Keratinocyte (primary cell): ENCODE measurements at regions not wholly inside any gene's neighbourhood (a gene's known extent, or its start where the extent isn't known, plus 50 kb on each side); places are given as distances from the start of the nearest gene placed in this dataset.

Experiments
- DNase-seq: peaks from one replicate; pipeline ENCODE4 v3.0.0-alpha.2; 2011; ENCODE audit warnings: low read depth, missing footprints, low spot score
- FAIRE-seq: peaks from 2 replicates; lab custom pipeline; 2011; peaks lifted over from hg19 to GRCh38; lab: Jason Lieb, UNC
- H2AFZ ChIP-seq: 2 replicates; pipeline ENCODE4 v1.6.0; 2012; ENCODE audit warnings: low read length, control low read depth, inconsistent platforms; ENCODE audit not compliant: control insufficient read depth
- H3K27ac ChIP-seq: 2 replicates; pipeline ENCODE4 v1.5.1; 2011; ENCODE audit warnings: low read length; ENCODE audit not compliant: control insufficient read depth, insufficient read depth
- H3K27me3 ChIP-seq: 3 replicates; pipeline ENCODE4 v1.6.0; 2011; ENCODE audit warnings: low read length; ENCODE audit not compliant: control insufficient read depth, insufficient read depth; ENCODE audit errors: extremely low read depth
- H3K36me3 ChIP-seq, 2 experiments: 2 replicates in 1 of 2; 3 replicates in 1 of 2; pipeline ENCODE4 v1.5.1; 2011; ENCODE audit warnings: low read length in 2 of 2, mild to moderate bottlenecking in 1 of 2; ENCODE audit not compliant: control insufficient read depth in 2 of 2, insufficient read depth in 2 of 2; ENCODE audit errors: extremely low read depth in 1 of 2
- H3K4me1 ChIP-seq: 3 replicates; pipeline ENCODE4 v1.5.1; 2011; ENCODE audit warnings: low read length; ENCODE audit not compliant: control insufficient read depth, insufficient read depth; ENCODE audit errors: extremely low read depth
- H3K4me2 ChIP-seq: 3 replicates; pipeline ENCODE4 v1.6.0; 2011; ENCODE audit warnings: low read depth, low read length; ENCODE audit not compliant: control insufficient read depth, insufficient read depth; ENCODE audit errors: extremely low read depth
- H3K4me3 ChIP-seq, 3 experiments: fragments of 200-600 bp in 1 of 3; sonication (generic) in 1 of 3; 2 replicates in 2 of 3; 3 replicates in 1 of 3; pipeline ENCODE4 v1.5.1; 2011 to 2016; ENCODE audit warnings: low read length in 3 of 3, mild to moderate bottlenecking in 3 of 3, control low read depth in 2 of 3, inconsistent platforms in 1 of 3, low read depth in 1 of 3, mixed read lengths in 1 of 3, mixed run types in 1 of 3, moderate library complexity in 1 of 3; ENCODE audit not compliant: control insufficient read depth in 2 of 3, insufficient read depth in 2 of 3; ENCODE audit errors: extremely low read depth in 1 of 3
- H3K79me2 ChIP-seq: 2 replicates; pipeline ENCODE4 v1.6.0; 2012; ENCODE audit warnings: low read length; ENCODE audit not compliant: control insufficient read depth, insufficient read depth
- H3K9ac ChIP-seq: 3 replicates; pipeline ENCODE4 v1.6.0; 2011; ENCODE audit warnings: low read length; ENCODE audit not compliant: control insufficient read depth, insufficient read depth; ENCODE audit errors: extremely low read depth
- H3K9me1 ChIP-seq: 3 replicates; pipeline ENCODE4 v1.6.0; 2011; ENCODE audit warnings: low read length; ENCODE audit not compliant: control insufficient read depth, insufficient read depth; ENCODE audit errors: extremely low read depth
- H3K9me3 ChIP-seq: 2 replicates; pipeline ENCODE4 v1.5.1; 2012; ENCODE audit warnings: low read depth, low read length; ENCODE audit not compliant: control insufficient read depth
- H4K20me1 ChIP-seq: 3 replicates; pipeline ENCODE4 v1.6.0; 2011; ENCODE audit warnings: low read length; ENCODE audit not compliant: control insufficient read depth, insufficient read depth; ENCODE audit errors: extremely low read depth
- EZH2 ChIP-seq: IDR thresholded peaks from one replicate; pipeline ENCODE4 v1.6.1; 2012; ENCODE audit warnings: inconsistent platforms, mild to moderate bottlenecking, low read length, moderate library complexity
- dilution Hi-C: fragments of 300-500 bp; cut with MboI; formaldehyde crosslinking; loops from one replicate; pipeline ENCODE4 v1.7.0; 2020; ENCODE audit warnings: low sequenced_read_pairs; ENCODE audit not compliant: extremely low pct_ligation_motif_present
- TF ChIP-seq, protein P1 (sequence below), 3 experiments: IDR thresholded peaks in 1 of 3; conservative IDR thresholded peaks in 1 of 3; optimal IDR thresholded peaks in 1 of 3; 2 replicates in 2 of 3; 3 replicates in 1 of 3; pipeline versions ENCODE3 to v1.5.1; 2011; ENCODE audit warnings: low read length in 3 of 3, mild to moderate bottlenecking in 3 of 3, moderate library complexity in 2 of 3, control low read depth in 1 of 3, inconsistent platforms in 1 of 3; ENCODE audit not compliant: insufficient read depth in 2 of 3; ENCODE audit errors: extremely low read depth in 1 of 3

DNA sequence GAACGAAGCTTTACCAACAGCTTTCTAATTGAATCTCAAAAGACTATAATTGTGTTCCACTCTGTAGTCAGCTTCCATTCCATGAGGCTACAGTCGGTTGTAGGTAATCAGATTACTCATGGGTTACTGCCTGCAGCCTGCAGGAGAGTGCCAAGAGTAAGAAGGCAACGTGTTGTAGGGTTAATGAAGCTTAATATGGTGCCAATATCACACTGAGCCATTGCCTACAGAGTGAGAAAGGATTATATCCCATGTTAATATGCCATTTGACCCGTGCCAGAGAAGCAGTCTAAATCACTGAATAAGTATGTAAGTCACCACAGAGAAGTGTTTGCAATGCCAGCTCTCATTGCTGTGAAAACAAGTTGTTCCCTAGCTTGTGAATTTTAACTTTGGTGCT is 734.5 kb upstream of the ACVR2A start:
- Histone ChIP-seq H3K9ac (no peak overlapping the region), H4K20me1 (no peaks in the 10 kb centered on the region), H3K9me1 (no peaks in the 10 kb centered on the region), H2AFZ (no peak overlapping the region), H3K79me2 (no peaks in the 10 kb centered on the region), H3K4me1 (peaks cover 2% of the 10 kb centered on the region), H3K4me2 (no peak overlapping the region), H3K27me3 (no peaks in the 10 kb centered on the region), H3K27ac (no peak overlapping the region), H3K36me3 (no peaks in the 10 kb centered on the region), H3K4me3 (no peak overlapping the region), H3K9me3 (no peaks in the 10 kb centered on the region)
- DNase-seq (no peak), FAIRE-seq (peak; percentile 29)
- TF ChIP-seq EZH2 = no peak
- TF ChIP-seq, protein P1, sequence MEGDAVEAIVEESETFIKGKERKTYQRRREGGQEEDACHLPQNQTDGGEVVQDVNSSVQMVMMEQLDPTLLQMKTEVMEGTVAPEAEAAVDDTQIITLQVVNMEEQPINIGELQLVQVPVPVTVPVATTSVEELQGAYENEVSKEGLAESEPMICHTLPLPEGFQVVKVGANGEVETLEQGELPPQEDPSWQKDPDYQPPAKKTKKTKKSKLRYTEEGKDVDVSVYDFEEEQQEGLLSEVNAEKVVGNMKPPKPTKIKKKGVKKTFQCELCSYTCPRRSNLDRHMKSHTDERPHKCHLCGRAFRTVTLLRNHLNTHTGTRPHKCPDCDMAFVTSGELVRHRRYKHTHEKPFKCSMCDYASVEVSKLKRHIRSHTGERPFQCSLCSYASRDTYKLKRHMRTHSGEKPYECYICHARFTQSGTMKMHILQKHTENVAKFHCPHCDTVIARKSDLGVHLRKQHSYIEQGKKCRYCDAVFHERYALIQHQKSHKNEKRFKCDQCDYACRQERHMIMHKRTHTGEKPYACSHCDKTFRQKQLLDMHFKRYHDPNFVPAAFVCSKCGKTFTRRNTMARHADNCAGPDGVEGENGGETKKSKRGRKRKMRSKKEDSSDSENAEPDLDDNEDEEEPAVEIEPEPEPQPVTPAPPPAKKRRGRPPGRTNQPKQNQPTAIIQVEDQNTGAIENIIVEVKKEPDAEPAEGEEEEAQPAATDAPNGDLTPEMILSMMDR (optimal IDR thresholded peaks at IDR 0.05 in 1 of 3, IDR thresholded peaks at IDR 0.05 in 1 of 3, conservative IDR thresholded peaks at IDR 0.05 in 1 of 3; ENCODE audit: extremely low read depth in 1 of 3, insufficient read depth in 2 of 3, low read length in 3 of 3) = no peak
- dilution Hi-C loops = no loop called here

DNA sequence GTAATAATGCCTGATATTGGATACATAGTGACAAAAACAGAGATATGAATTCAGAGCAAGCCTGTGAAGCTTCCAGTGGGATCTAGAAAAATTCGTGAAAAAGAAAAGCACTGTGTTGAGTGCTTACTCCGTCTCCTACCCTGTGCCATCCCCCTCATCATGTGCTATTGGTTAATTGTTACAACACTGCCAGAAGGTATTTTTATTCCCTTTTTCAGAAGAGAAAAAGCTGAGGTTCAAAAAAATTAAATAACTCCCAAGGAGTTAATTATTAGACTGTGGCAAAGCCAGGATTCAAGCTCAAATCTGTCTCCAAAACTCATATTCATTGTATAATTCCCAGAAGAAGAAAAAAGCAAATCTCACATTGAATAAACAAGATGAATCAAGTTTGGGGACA is 735.5 kb upstream of the ACVR2A start:
- Histone ChIP-seq H3K9me1 (no peaks in the 10 kb centered on the region), H4K20me1 (no peaks in the 10 kb centered on the region), H3K79me2 (no peaks in the 10 kb centered on the region), H3K36me3 (no peaks in the 10 kb centered on the region), H3K4me2 (no peak overlapping the region), H3K4me3 (no peak overlapping the region), H3K9me3 (no peaks in the 10 kb centered on the region), H3K9ac (no peak overlapping the region), H2AFZ (no peak overlapping the region), H3K4me1 (peaks cover 2% of the 10 kb centered on the region), H3K27ac (no peak overlapping the region), H3K27me3 (no peaks in the 10 kb centered on the region)
- dilution Hi-C loops = no loop called here
- no peak for TF ChIP-seq EZH2
- TF ChIP-seq, protein P1 (optimal IDR thresholded peaks at IDR 0.05 in 1 of 3, IDR thresholded peaks at IDR 0.05 in 1 of 3, conservative IDR thresholded peaks at IDR 0.05 in 1 of 3; ENCODE audit: extremely low read depth in 1 of 3, insufficient read depth in 2 of 3, low read length in 3 of 3) = no peak
- FAIRE-seq = no peak
- DNase-seq = no peak
